NCI-H146 treated with DMSO at 0.1 percent for 48 hours (cell line): ENCODE measurements at regions not wholly inside any gene's neighbourhood (a gene's known extent, or its start where the extent isn't known, plus 50 kb on each side); places are given as distances from the start of the nearest gene placed in this dataset.
A peak's percentile ranks its signal among the peaks of the same experiment; 100 is the strongest.
"Not testable (repeated sequence)": the region's sequence is repeated elsewhere in the genome, so short reads cannot be mapped to it uniquely, and the experiment has no call there.

Experiments used
- DNase-seq: peaks from one replicate; lab custom pipeline; 2025; ENCODE audit not compliant: unreplicated experiment; lab: John Stamatoyannopoulos, UW

DNA sequence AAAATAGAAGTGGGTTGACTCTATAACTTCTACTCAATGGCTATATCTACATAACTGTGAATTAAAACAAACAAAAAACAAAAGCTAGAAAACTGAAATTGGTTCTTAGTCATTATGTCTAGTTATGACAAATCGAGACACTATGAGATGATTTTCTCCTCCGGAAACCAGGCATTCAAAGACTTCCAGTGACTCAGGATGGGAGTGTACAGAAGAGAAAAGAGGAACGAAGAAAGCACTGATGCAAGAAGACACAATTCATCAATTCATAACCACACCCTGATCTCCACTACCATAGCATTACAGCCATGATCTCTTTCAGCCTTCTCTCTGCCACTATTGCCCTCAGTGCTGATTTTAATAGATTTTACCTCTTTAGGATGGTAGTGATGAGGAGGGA, 253.6 kb downstream of the CBLL2 start:
- DNase-seq: no peak

DNA sequence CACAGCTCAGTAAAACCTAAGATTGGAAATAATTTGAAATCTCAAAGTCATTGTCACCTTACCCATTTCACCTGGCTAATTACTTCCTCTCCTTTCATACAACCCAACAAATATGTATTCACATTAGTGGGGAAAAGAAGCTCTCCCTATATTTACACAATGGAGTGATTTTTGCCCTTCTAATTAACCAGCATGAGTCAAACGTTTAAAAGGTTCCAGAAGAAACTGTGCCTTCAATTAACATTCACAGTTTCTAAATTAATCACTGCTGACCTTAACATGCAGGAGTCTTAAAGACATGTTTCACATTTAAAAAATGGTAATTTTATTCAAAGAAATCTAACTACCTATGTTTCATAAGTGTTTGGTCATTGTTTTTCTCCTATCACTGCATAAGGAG, 254.6 kb downstream of the CBLL2 start:
- DNase-seq: peak; percentile 85

DNA sequence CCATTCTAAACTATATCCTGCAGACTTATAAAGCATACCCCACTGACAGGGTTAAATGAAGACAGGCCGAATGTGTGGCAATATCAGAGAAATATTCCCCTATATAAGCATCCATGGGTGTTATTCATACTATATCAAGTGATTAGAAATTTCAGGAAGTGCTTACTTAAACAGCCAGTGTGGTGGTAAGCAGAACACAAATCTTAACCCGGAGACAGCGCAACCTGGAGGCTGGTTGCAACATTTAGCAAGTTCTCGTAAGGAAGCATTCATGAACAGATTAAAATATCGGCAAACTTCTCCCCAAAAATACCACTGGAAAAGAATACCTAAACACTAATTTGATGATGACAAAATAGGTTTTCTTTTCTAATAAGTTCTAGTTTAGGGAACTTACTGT, 261.2 kb downstream of the CBLL2 start:
- no peak for DNase-seq

DNA sequence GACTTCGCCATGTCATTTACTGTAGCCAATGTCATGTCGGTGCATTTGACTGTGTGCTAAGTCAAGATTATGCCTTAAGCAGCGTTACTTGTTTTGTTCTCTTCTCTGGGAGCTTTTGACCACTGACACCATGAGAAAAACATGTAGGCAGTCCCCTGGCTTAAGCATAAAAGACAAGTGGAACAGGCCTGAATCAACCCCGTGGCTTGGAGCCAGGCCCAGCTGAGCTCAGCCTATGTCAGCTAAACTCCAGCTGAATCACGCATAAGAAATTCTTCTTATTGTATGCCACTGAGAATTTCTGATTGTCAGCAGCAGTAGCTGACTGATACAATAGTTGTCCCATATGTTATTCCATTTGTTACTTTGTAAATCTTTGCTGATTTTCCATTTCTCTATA, 261.9 kb downstream of the CBLL2 start:
- DNase-seq: no peak

DNA sequence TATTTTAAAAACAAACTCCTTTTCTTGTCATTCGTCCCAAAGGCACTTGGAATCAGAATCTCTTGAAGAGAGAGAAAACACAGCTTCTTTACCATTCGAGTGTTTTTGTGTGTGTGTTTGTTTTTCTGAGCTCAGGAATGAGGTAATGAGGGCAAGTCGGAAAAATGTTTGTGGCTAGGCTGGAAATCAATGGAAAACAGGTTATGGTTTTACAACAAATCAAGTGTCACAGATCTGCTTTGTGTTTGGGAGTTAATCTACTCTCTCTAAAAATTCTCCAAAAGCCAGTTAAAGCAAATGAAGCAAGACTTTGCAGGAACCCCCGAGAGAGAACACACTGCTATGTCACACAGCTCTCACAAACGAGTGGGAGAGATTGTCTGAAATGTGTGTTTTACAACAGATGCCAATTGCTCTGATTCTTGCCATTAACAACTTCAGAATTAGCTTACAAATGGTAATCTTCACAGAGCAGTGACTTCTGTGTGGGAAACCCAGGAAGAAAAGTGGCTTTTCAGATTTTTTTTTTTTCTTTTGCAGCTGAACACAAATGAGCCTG, 264.1 kb downstream of the CBLL2 start:
- DNase-seq: no peak

DNA sequence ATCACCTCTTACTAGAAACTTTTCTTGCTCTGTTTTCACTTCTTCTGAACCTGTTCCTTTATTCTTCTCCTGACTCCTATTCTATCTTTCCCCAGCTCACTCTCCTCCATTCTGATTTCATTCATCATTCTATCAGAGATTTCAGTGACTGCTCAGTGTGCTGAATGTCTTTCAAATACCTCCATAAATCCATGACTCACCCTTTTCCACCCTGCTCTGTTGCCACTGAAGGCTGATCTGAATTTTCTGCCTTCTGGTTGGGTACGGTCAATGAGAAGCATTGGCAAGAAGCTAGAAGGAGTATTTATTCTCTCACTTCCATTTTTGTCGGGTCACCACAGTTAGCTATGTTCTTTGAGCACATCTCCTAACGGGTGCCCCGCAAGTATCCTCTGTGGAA, 265.9 kb downstream of the CBLL2 start:
- no peak for DNase-seq

DNA sequence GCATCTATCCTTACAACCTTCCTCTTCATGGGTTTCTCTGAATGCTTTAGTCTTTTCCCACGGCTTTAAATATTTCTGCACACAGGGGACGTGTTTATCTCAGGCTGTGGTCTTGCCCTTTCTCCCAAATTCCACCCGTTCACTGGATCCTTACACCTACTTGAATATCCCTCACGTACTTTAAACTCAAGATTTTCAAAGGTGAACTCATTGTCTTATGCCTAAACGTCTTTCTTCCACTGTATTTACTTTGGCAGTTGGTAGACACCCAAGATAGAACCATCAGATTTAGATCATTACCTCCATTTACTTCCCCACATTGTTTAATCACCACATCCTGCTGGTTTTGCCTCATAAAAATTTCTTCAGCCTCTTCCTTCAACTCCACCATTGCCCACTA, 269.2 kb downstream of the CBLL2 start:
- no peak for DNase-seq

DNA sequence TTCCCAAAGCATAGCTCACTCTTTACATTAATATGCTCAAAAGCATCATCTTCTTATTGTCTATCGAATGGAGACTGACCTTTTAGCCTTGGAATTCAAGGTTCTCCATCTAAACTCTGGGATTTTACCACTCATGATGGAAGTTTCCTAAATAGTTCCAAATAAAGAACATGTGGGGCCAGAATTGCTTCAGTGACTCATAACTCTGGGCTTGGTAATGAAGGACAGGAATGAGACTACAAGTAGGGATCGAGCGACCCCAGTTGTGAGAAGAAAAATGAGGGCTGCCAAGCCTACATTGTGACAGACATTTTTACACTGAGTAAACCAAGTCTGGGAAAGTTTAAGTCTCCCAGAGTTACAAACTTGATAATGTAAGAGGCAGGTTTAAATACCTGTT, 269.9 kb downstream of the CBLL2 start:
- DNase-seq: no peak

DNA sequence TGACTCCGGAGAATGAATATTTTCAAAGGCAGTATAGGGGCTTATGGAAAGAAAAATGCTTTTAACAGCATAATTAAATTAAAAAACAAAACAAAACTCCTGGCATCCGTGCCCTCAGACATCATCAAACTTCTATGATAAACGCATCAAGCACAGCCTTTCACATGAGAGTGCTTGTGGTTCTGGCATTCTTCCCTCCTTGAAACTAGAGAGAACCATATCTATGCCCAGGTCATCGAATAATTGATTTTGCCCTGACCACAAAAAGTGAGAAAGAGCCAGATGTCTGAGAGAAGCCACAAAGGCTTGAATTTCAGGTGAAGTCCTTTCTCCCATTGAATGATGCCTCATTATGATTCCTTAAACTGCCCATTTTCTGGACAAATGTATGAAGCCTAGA, 286.8 kb downstream of the CBLL2 start:
- DNase-seq: no peak

DNA sequence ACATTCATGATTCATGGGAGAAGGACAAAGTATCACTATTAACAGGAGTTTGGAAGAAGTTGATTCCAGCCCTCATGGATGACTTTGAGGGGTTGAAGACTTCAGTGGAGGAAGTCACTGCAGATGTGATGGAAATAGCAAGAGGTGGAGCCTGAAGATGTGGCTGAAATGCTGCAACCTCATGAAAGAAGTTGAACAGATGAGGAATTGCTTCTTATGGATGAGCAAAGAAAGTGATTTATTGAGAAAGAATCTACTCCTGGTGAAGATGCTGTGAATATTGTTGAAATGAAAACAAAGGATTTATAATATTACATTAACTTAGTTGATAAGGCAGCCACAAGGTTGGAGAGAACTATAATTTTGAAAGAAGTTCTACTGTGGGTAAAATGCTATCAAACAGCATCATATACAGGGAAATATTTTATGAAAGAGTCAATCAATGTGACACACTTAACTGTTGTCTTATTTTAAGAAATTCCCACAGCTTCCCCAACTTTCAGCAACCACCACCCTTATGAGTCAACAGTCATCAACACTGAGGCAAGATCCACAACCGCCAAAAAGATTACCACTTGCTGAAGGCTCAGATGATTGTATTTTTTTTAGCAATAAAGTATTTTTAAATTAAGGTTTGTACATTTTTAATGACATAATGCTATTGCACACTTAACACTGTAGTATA, 302.6 kb downstream of the CBLL2 start:
- no peak for DNase-seq

DNA sequence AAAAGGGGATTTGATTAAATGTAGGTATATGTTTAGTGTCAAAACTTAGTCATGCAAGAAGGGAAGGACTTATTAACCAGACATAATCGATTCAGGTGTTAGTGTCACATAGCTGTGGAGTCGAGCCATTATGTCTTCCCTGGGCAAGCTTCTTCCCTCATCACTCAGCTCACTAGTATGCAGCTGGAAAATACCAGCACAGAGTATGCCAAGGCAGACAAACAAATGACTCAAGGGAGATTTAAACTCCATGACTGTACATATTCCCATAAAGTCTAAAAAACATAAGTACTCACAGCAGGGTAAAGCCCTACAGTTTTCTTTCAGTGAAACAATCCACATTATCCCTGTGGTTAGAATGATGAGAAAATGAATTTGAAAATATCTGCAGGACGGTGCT, 304.5 kb downstream of the CBLL2 start:
- DNase-seq: no peak

DNA sequence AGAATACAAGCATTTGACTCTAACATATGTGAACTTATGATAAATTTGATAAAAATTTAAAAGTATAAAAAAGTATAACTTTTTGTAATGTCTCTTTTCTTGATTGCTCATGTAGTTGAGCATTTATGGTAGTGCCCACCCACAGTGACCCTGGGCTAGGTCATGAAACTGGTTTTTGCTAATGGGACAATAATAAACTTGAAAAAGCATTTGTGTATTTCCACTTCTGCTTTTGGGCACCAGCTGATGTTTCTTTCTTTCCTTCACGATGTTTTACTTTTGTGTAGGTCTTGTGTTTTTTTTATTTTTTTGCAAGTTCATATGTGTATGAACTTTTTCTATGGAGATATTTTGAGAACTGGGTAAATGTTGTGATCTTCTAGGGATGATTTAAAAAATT, 313.1 kb downstream of the CBLL2 start:
- DNase-seq: no peak

DNA sequence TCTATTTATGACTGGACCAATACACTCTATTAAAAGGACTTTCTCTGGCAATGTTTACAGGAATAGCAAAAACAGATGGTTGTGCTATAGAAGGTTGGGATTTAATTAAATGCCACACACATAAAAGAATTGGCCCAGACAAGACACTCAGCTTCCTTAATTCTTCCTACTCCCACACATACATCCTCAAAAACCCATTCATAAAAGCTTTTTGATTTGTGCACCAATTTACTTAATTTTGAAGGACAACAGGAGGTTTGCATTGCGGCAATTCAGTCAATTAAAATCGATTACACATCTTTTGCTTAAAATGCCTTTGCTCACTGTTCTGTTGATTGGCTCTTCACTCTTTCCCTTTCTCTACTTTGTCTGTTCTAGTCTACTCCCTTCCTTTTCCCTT, 317.1 kb downstream of the CBLL2 start:
- DNase-seq: no peak

DNA sequence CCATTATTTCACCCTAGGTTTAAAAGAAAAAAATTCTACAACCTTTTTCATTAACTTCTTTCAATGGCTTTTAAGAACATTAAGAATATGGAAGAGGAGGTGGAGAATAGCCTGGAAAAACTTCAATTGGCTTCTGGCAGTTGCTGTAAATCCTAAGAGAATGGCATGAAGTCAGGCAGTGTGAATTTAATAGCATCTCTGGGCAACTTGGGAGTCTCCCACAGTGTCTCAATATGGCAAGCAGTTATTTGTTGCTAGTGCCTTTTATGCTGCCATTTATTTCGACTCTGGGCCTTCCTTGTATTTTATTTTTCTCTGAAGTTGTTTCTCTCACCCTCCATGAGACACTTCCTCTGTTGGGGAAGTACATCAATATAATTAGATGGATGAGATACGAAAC, 322.1 kb downstream of the CBLL2 start:
- no peak for DNase-seq

DNA sequence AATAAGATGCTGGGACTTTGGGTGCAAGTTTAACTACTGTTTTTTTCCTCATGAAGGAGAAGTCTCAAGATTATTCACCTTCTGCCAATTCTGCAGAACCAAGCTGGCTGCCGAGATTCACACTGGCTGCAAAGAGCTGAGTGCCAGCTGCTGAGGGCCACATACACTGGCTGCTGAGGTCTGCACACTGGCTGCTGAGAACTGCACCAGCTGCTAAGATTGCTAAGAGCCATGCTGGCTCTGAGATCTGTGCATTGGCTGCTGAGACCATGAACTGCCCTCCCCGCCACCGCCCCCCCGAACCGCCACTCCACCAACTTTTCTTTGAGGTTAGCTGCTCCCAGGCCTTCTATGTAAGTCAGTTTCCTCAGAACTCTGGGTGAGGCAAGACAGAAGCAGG, 330.3 kb downstream of the CBLL2 start:
- no peak for DNase-seq

DNA sequence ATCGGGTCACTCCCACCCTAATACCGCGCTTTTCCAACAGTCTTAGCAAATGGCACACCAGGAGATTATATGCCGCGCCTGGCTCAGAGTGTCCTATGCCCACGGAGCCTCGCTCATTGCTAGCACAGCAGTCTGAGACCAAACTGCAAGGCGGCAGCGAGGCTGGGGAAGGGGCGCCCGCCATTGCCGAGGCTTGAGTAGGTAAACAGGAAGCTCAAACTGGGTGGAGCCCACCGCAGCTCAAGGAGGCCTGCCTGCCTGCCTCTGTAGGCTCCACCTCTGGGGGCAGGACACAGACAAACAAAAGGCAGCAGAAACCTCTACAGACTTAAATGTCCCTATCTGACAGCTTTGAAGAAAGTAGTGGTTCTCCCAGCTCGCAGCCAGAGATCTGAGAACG, 336.7 kb downstream of the CBLL2 start:
- not testable (repeated sequence) for DNase-seq

DNA sequence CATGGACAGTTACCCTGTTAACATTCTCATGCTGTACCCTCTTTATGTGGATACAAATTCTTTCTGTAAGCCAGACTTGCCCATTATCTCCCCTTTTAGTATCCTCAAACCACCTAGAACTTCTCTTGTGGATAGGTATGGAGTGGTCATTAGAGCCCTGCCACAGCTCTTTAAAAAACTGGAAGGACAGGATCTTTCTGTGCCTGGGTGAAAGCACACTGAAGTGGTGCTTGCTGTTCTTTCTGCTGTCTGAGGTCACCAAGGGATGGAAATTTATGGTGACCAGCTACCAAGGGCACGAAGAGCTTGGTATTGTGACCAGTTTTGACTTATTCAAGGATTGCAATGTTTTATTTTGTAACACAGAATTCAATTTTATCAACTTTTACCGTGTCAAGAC, 344.2 kb downstream of the CBLL2 start:
- DNase-seq: no peak

DNA sequence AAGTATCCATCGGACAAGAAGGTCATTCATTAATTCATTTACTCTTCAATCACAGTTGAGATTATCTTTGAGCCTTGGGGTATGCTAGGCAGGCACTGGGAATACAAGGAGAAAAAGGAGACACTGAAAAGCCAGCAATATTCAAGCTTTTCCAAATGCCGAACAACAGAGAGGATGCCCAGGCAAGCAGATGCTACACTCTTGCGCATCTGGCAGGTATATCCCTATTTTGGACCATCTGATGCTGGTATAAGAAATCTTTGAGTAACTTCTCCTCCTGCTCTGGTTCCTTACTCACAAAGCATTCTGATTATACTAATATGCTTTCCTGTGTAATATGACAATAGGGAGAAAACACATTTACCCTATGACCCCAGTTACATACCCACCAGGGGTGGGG, 354.9 kb downstream of the CBLL2 start:
- DNase-seq: no peak

DNA sequence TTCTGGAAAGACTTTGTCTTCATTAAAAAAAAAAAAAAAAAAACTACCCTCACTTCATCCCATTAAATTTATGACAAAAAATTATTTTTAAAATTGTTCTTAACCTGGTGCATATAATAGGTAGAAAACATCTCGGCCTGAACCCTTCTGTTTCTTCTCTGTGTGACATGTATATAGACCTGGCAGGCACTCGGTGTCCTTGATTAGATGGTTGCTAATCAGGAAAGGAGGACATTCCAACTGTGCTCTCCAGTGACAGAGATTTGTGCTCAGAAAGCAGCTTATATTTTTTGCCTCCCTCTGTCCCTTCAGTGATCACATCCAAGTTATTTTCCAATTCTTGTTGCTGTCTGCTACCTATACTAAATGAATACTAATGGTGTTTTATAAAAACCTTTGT, 355.6 kb downstream of the CBLL2 start:
- no peak for DNase-seq

DNA sequence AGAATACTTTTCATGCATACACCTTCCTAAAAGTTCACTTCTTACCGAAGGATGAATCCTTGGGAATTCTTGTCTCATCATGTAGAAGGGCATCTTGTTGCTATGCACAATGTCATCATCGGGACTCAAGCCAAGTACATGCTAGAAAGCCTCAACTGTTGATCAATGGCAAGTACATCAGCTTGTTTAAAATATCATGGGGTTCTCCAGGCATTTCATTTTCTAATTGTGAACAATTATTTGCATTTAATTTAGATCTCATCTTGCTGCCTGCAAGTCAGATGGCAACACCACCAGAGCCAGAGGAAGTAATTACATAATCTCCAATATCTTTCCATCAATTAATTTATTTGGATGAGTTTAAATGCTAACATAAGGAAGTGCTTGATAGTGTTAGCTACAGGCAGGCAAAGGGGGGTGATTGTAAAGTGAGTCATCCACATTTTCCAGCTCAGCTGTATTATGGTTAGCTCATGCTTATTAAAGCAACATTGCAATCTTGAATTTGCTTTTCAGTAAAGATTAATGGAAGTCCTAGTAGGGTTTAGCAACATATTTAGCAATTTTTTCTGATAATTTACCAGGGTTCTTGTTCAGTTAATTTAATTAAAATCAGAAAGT, 356.5 kb downstream of the CBLL2 start:
- DNase-seq: no peak

DNA sequence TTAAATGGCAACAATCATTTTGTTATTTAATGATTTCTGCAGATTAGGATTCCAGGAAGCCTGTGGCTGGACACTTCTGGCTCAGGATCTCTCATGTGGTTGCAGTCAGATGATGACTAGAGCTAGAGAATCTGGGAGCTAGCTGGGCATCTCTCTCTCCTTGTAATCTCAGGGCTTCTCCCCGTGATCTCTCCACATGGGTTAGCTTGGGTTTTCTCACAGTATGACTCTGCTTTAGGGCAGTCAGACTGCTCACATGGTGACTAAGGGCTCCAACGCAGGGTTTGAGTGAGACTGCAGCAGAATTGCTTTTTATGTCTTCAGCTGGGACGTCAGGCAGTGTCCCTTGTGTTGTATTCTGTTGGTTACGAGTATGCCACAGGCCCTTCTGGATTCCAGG, 361.4 kb downstream of the CBLL2 start:
- no peak for DNase-seq

DNA sequence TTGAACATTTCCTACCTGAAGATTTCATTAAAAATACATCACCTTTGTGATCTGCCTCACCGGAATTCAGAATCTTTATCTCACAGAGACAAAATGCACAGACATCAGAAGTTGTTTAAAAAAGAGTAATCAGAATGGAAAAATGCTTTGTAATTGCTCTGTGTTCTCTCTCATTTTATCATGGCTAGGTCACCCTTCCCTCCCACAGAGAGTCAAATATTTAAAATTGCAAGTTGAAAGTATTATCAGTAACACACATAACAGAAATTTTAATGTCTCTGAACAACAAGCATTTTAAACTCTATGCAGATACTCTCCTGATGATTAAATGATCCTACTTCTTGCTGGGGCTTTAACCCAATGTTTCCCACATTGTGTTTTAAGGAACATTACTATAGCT, 362.0 kb downstream of the CBLL2 start:
- no peak for DNase-seq

DNA sequence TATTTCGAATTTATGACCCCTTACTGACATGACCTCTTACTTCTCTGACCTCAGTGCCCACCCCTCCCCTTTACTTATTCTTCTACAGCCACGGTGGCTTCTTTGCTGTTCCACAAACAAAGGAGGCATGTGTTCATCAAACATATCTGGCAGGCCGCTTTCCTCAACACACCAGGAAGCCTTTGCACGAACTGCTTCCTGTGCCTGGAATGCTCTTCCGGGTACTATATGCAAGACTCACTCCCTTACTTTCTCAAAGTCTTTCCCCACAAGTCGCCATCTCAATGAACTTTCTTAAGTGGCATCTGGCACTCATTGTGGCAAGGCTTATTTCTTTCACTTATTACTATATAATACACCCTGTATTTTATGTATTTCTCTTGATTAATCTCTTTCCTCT, 351.5 kb upstream of the DDX53 start:
- no peak for DNase-seq
